ENCODE measurements at regions not wholly inside any gene's neighbourhood (a gene's known extent, or its start where the extent isn't known, plus 50 kb on each side); places are given as distances from the start of the nearest gene placed in this dataset.
"Not testable (repeated sequence)": the region's sequence is repeated elsewhere in the genome, so short reads cannot be mapped to it uniquely, and the experiment has no call there.

- Mint-ChIP-seq H3K9me3 (ENCODE audit: unreplicated experiment) (peaks cover 10% of the 10 kb centered on the region), H3K36me3 (ENCODE audit: insufficient read depth, unreplicated experiment) (no peaks in the 10 kb centered on the region), H3K27ac (ENCODE audit: low read depth, unreplicated experiment) (no peak overlapping the region), H3K4me1 (ENCODE audit: insufficient read depth, unreplicated experiment) (no peaks in the 10 kb centered on the region), H3K27me3 (ENCODE audit: insufficient read depth, unreplicated experiment) (no peaks in the 10 kb centered on the region), H3K4me3 (ENCODE audit: unreplicated experiment) (no peak overlapping the region)
- CTCF ChIA-PET: interaction anchor here (0.5 kb wide), 1 partner anchor 215 kb away, joined by 3 read pairs; no protein-coding TSS in a partner anchor
- no peak for DNase-seq (ENCODE audit: unreplicated experiment)
- no TSS peak for BruUV-seq (replicated peaks)
- TF ChIP-seq CTCF (IDR thresholded peaks at IDR 0.05; ENCODE audit: unreplicated experiment): no peak
- intact Hi-C loops (cut with micrococcal nuclease): no loop called here
- POLR2A ChIA-PET: no interaction called here
Observed at GRCh38 chr5:98231089-98231488, 542.4 kb upstream of the RGMB start.

- H3K9me3 Mint-ChIP-seq (ENCODE audit: unreplicated experiment); DNase-seq (ENCODE audit: unreplicated experiment); CTCF ChIA-PET; H3K4me1 Mint-ChIP-seq (ENCODE audit: insufficient read depth, unreplicated experiment); H3K27me3 Mint-ChIP-seq (ENCODE audit: insufficient read depth, unreplicated experiment); H3K36me3 Mint-ChIP-seq (ENCODE audit: insufficient read depth, unreplicated experiment); H3K27ac Mint-ChIP-seq (ENCODE audit: low read depth, unreplicated experiment); BruUV-seq (replicated peaks); H3K4me3 Mint-ChIP-seq (ENCODE audit: unreplicated experiment); intact Hi-C loops (cut with micrococcal nuclease): not testable (repeated sequence)
- POLR2A ChIA-PET: interaction anchor here (1.2 kb wide), 1 partner anchor 151 kb away, joined by 3 read pairs; no protein-coding TSS in a partner anchor
Observed at GRCh38 chr5:98237794-98238193, 535.7 kb upstream of the RGMB start.

- H3K27ac Mint-ChIP-seq (ENCODE audit: low read depth, unreplicated experiment): no peak overlapping the region
- TF ChIP-seq CTCF (IDR thresholded peaks at IDR 0.05; ENCODE audit: unreplicated experiment): no peak
- CTCF ChIA-PET: no interaction called here
- no peak overlapping the region for H3K4me3 Mint-ChIP-seq (ENCODE audit: unreplicated experiment)
- H3K27me3 Mint-ChIP-seq (ENCODE audit: insufficient read depth, unreplicated experiment): no peaks in the 10 kb centered on the region
- POLR2A ChIA-PET: no interaction called here
- H3K36me3 Mint-ChIP-seq (ENCODE audit: insufficient read depth, unreplicated experiment): no peaks in the 10 kb centered on the region
- intact Hi-C loops (cut with micrococcal nuclease): no loop called here
- no peak for DNase-seq (ENCODE audit: unreplicated experiment)
- H3K4me1 Mint-ChIP-seq (ENCODE audit: insufficient read depth, unreplicated experiment): peaks cover 5% of the 10 kb centered on the region
- BruUV-seq (replicated peaks): no TSS peak
- peaks cover under 1% of the 10 kb centered on the region for H3K9me3 Mint-ChIP-seq (ENCODE audit: unreplicated experiment)
Observed at GRCh38 chr5:98243972-98244371, 529.5 kb upstream of the RGMB start.

GRCh38 chr5:98248949-98249348 lies 524.5 kb upstream of the RGMB start:
- CTCF ChIA-PET: interaction anchor here (0.6 kb wide), 1 partner anchor 625 kb away, joined by 3 read pairs; no protein-coding TSS in a partner anchor
- peak; percentile 42 for DNase-seq (ENCODE audit: unreplicated experiment)
- no peaks in the 10 kb centered on the region for H3K27me3 Mint-ChIP-seq (ENCODE audit: insufficient read depth, unreplicated experiment)
- intact Hi-C loops (cut with micrococcal nuclease): no loop called here
- H3K27ac Mint-ChIP-seq (ENCODE audit: low read depth, unreplicated experiment): no peak overlapping the region
- TF ChIP-seq CTCF (IDR thresholded peaks at IDR 0.05; ENCODE audit: unreplicated experiment): no peak
- no peaks in the 10 kb centered on the region for H3K36me3 Mint-ChIP-seq (ENCODE audit: insufficient read depth, unreplicated experiment)
- no TSS peak for BruUV-seq (replicated peaks)
- H3K9me3 Mint-ChIP-seq (ENCODE audit: unreplicated experiment): peaks cover 7% of the 10 kb centered on the region
- H3K4me3 Mint-ChIP-seq (ENCODE audit: unreplicated experiment): no peak overlapping the region
- peaks cover 10% of the 10 kb centered on the region for H3K4me1 Mint-ChIP-seq (ENCODE audit: insufficient read depth, unreplicated experiment)
- POLR2A ChIA-PET: no interaction called here

- H3K36me3 Mint-ChIP-seq (ENCODE audit: insufficient read depth, unreplicated experiment): no peaks in the 10 kb centered on the region
- ChIA-PET CTCF (no interaction called here), POLR2A (interaction anchor here (0.9 kb wide), 1 partner anchor 18 kb away, joined by 3 read pairs; no protein-coding TSS in a partner anchor)
- peaks cover 19% of the 10 kb centered on the region for H3K9me3 Mint-ChIP-seq (ENCODE audit: unreplicated experiment)
- DNase-seq (ENCODE audit: unreplicated experiment): no peak
- intact Hi-C loops (cut with micrococcal nuclease): no loop called here
- no peak for TF ChIP-seq CTCF (IDR thresholded peaks at IDR 0.05; ENCODE audit: unreplicated experiment)
- H3K4me1 Mint-ChIP-seq (ENCODE audit: insufficient read depth, unreplicated experiment): peaks cover 6% of the 10 kb centered on the region
- H3K4me3 Mint-ChIP-seq (ENCODE audit: unreplicated experiment): no peak overlapping the region
- BruUV-seq (replicated peaks): no TSS peak
- no peaks in the 10 kb centered on the region for H3K27me3 Mint-ChIP-seq (ENCODE audit: insufficient read depth, unreplicated experiment)
- H3K27ac Mint-ChIP-seq (ENCODE audit: low read depth, unreplicated experiment): peak overlapping the region; percentile 16
Observed at GRCh38 chr5:98258939-98259338, 514.5 kb upstream of the RGMB start.
